ENCODE measurements at regions not wholly inside any gene's neighbourhood (a gene's known extent, or its start where the extent isn't known, plus 50 kb on each side); places are given as distances from the start of the nearest gene placed in this dataset.
"Not testable (repeated sequence)": the region's sequence is repeated elsewhere in the genome, so short reads cannot be mapped to it uniquely, and the experiment has no call there.

DNA sequence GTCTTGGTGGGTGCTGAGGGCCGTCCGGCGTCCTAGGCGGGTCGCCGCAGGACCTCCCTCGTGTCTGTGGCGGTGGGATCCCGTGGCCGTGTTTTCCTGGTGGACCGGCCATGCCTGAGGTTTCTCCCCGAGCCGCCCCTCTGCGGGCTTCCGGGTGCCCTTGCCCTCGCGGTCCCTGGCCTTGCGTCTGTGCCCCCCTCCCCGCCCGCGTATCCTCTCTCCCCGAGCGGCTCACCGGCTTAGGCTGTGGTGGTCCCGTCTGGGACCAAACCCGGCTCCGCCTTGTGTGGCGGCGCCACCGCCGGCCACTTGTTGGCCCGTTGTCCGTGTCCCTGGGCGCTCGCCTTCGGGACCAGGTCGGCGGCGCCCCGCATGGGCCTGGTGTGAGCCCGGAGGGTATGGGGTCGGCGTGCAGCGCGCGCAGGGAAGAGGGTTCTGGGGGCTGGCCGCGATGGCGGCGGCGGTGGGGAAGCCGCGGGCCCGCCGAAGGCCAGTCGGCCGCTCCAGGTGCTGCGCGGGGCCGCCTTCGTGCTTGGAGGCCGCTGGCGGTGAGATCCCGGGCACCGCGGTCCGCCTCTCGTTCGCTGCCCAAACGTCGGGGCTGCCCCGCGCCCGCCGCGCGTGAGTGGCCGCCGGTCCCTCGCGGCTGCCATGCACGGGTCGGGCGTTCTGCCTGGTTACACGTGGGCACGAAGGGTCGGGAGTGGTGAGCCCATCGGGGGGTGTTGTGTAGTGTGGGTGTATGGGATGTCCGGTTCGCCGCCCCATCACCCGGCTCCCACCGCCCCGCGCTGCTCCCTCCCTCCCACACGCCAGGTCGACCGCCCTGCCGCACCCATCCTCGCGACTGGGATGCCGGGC lies 3899.1 kb upstream of the OR11H1 start:
- intact Hi-C loops (cut with DNase I): no loop called here
- no peaks in the 10 kb centered on the region for H3K4me1 ChIP-seq
- H3K27ac ChIP-seq: no peak overlapping the region
- no peak overlapping the region for H3K4me3 ChIP-seq
- DNase-seq: no peak
- TF ChIP-seq, protein P1, sequence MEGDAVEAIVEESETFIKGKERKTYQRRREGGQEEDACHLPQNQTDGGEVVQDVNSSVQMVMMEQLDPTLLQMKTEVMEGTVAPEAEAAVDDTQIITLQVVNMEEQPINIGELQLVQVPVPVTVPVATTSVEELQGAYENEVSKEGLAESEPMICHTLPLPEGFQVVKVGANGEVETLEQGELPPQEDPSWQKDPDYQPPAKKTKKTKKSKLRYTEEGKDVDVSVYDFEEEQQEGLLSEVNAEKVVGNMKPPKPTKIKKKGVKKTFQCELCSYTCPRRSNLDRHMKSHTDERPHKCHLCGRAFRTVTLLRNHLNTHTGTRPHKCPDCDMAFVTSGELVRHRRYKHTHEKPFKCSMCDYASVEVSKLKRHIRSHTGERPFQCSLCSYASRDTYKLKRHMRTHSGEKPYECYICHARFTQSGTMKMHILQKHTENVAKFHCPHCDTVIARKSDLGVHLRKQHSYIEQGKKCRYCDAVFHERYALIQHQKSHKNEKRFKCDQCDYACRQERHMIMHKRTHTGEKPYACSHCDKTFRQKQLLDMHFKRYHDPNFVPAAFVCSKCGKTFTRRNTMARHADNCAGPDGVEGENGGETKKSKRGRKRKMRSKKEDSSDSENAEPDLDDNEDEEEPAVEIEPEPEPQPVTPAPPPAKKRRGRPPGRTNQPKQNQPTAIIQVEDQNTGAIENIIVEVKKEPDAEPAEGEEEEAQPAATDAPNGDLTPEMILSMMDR (IDR thresholded peaks at IDR 0.05): no peak
- TF ChIP-seq POLR2A (IDR thresholded peaks at IDR 0.05): no peak
- H3K36me3 ChIP-seq: no peaks in the 10 kb centered on the region
- H3K27me3 ChIP-seq: no peaks in the 10 kb centered on the region
- H3K9me3 ChIP-seq: peaks cover 15 to 70% (median 55%) of the 10 kb centered on the region in 3 donors
- 94 to 96% methylated on average over 32 to 66 of the region's 102 CpGs for WGBS, 2 donors

DNA sequence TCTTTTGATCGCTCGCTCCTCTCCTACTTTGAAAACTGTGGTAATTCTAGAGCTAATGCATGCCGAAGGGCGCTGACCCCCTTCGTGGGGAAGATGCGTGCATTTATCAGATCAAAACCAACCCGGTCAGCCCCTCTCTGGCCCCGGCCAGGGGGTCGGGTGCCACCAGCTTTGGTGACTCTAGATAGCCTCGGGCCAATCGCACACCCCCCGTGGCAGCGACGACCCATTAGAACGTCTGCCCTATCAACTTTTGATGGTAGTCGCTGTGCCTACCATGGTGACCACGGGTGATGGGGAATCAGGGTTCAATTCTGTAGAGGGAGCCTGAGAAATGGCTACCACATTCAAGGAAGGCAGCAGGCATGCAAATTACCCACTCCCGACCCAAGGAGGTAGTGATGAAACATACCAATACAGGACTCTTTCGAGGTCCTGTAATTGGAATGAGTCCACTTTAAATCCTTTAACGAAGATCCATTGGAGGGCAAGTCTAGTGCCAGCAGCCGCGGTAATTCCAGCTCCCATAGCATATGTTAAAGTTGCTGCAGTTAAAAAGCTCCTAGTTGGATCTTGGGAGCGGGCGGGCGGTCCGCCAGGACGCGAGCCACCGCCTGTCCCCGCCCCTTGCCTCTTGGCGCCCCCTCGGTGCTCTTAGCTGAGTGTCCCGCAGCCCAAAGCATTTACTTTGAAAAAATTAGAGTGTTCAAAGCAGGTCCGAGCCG lies 3898.2 kb upstream of the OR11H1 start:
- H3K4me3 ChIP-seq: no peak overlapping the region
- 89 to 91% methylated on average over 35 of the region's 35 CpGs for WGBS, 2 donors
- TF ChIP-seq, protein P1 (IDR thresholded peaks at IDR 0.05): no peak
- TF ChIP-seq POLR2A (IDR thresholded peaks at IDR 0.05): no peak
- no peaks in the 10 kb centered on the region for H3K4me1 ChIP-seq
- intact Hi-C loops (cut with DNase I): no loop called here
- H3K27me3 ChIP-seq: no peaks in the 10 kb centered on the region
- H3K36me3 ChIP-seq: no peaks in the 10 kb centered on the region
- peaks cover 15 to 63% (median 50%) of the 10 kb centered on the region in 3 donors for H3K9me3 ChIP-seq
- no peak for DNase-seq
- H3K27ac ChIP-seq: no peak overlapping the region

DNA sequence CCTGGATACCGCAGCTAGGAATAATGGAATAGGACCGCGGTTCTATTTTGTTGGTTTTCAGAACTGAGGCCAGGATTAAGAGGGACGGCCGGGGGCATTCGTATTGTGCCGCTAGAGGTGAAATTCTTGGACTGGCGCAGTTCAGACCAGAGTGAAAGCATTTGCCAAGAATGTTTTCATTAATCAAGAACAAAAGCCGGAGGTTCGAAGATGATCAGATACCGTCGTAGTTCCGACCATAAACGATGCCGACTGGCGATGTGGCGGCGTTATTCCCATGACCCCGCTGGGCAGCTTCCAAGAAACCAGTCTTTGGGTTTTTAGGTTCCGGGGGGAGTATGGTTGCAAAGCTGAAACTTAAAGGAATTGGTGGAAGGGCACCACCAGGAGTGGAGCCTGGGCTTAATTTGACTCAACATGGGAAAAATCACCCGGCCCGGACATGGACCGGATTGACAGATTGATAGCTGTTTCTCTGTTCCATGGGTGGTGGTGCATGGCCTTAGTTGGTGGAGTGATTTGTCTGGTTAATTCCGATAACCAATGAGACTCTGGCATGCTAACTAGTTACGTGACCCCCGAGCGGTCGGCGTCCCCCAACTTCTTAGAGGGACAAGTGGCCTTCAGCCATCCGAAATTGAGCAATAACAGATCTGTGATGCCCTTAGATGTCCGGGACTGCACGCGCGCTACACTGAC lies 3897.5 kb upstream of the OR11H1 start:
- intact Hi-C loops (cut with DNase I); H3K36me3 ChIP-seq; H3K4me1 ChIP-seq; H3K27ac ChIP-seq; H3K4me3 ChIP-seq; H3K27me3 ChIP-seq; DNase-seq: not testable (repeated sequence)
- WGBS, 2 donors: 92% methylated on average over 33 to 34 of the region's 34 CpGs
- peaks cover 15 to 56% (median 48%) of the 10 kb centered on the region in 3 donors for H3K9me3 ChIP-seq
